NT2/D1 (cell line): ENCODE measurements at regions not wholly inside any gene's neighbourhood (a gene's known extent, or its start where the extent isn't known, plus 50 kb on each side); places are given as distances from the start of the nearest gene placed in this dataset.
"Not testable (repeated sequence)": the region's sequence is repeated elsewhere in the genome, so short reads cannot be mapped to it uniquely, and the experiment has no call there.

Experiments used
- SUZ12 ChIP-seq: IDR thresholded peaks from 2 replicates; pipeline ENCODE4 v1.6.1; 2011; ENCODE audit not compliant: insufficient read length, insufficient read depth; ENCODE audit errors: extremely low read depth
- ZNF274 ChIP-seq: IDR thresholded peaks from 2 replicates; pipeline ENCODE4 v1.6.1; 2011; ENCODE audit warnings: mild to moderate bottlenecking, low read depth, low read length

DNA sequence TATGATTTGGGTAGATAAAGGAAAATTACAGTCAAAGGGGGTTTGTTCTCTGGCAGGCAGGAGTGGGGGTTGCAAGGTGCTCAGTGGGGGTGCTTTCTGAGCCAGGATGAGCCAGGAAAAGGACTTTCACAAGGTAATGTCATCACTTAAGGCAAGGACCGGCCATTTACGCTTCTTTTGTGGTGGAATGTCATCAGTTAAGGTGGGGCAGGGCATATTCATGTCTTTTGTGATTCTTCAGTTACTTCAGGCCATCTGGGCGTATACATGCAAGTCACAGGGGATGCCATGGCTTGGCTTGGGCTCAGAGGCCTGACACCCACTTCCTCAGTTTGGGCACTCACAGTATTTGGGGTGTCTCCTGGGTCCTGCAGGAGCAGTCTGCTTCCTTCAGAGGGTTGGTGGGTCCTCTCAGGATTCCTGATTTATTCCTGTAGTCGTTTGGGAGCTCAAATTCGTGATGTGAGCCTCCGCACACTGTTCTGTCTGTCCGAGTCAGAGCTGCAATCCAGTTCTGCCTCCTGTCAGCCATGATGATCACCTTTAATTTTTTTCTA, 526.1 kb downstream of the NEBL start:
- TF ChIP-seq ZNF274, SUZ12: not testable (repeated sequence)
